ENCODE measurements at regions not wholly inside any gene's neighbourhood (a gene's known extent, or its start where the extent isn't known, plus 50 kb on each side); places are given as distances from the start of the nearest gene placed in this dataset.

GRCh38 chr6:112774319-112774718, 427.2 kb downstream of the RFPL4B start:
- TF ChIP-seq EZH2 (IDR thresholded peaks at IDR 0.05; ENCODE audit: borderline replicate concordance, low read length) (no peak), CTCF (IDR thresholded peaks at IDR 0.05; ENCODE audit: low read length) (no peak)
